Smooth muscle cell (in vitro differentiated cells): ENCODE measurements at regions not wholly inside any gene's neighbourhood (a gene's known extent, or its start where the extent isn't known, plus 50 kb on each side); places are given as distances from the start of the nearest gene placed in this dataset.
"Not testable (repeated sequence)": the region's sequence is repeated elsewhere in the genome, so short reads cannot be mapped to it uniquely, and the experiment has no call there.

Experiments
- DNase-seq: peaks from one replicate; lab custom pipeline; 2025; ENCODE audit not compliant: unreplicated experiment; lab: John Stamatoyannopoulos, UW
- H2AFZ ChIP-seq: fragments of 200-600 bp; sonication (generic); 2 replicates; pipeline ENCODE4 v1.6.0; 2016; ENCODE audit warnings: antibody characterized with exemption, low read depth, mild to moderate bottlenecking
- H3F3A ChIP-seq: fragments of 200-600 bp; sonication (generic); 2 replicates; pipeline ENCODE4 v1.6.0; 2017; ENCODE audit warnings: antibody characterized with exemption, low read depth
- H3K27ac ChIP-seq: fragments of 200-600 bp; sonication (generic); 2 replicates; pipeline ENCODE4 v1.5.1; 2016; ENCODE audit warnings: low read depth, mild to moderate bottlenecking
- H3K27me3 ChIP-seq: fragments of 200-600 bp; sonication (generic); 2 replicates; pipeline ENCODE4 v1.6.1; 2016; ENCODE audit warnings: low read depth, mild to moderate bottlenecking
- H3K36me3 ChIP-seq: fragments of 200-600 bp; sonication (generic); 2 replicates; pipeline ENCODE4 v1.5.1; 2016; ENCODE audit warnings: low read depth
- H3K4me1 ChIP-seq: fragments of 200-600 bp; sonication (generic); 2 replicates; pipeline ENCODE4 v1.5.1; 2016; ENCODE audit warnings: low read depth
- H3K4me2 ChIP-seq: fragments of 200-600 bp; sonication (generic); 2 replicates; pipeline ENCODE4 v1.6.0; 2016; ENCODE audit warnings: mild to moderate bottlenecking
- H3K4me3 ChIP-seq: fragments of 200-600 bp; sonication (generic); 2 replicates; pipeline ENCODE4 v1.5.1; 2016; ENCODE audit warnings: mild to moderate bottlenecking
- H3K79me2 ChIP-seq: fragments of 200-600 bp; sonication (generic); 2 replicates; pipeline ENCODE4 v1.6.0; 2016; ENCODE audit warnings: low read depth, mild to moderate bottlenecking
- H3K9ac ChIP-seq: fragments of 200-600 bp; sonication (generic); 2 replicates; pipeline ENCODE4 v1.6.0; 2016; ENCODE audit warnings: low read depth
- H3K9me3 ChIP-seq: fragments of 200-600 bp; sonication (generic); replicated peaks from 2 replicates; pipeline ENCODE4 v1.5.1; 2016; ENCODE audit warnings: low read depth
- H4K20me1 ChIP-seq: fragments of 200-600 bp; sonication (generic); 2 replicates; pipeline ENCODE4 v1.6.0; 2016; ENCODE audit warnings: low read depth
- WGBS: methylation state at CpG from one replicate; pipeline ENCODE4 v1.1.7; 2016; ENCODE audit warnings: low lambda C conversion rate; 5-methylcytosine and 5-hydroxymethylcytosine counted together
- TF ChIP-seq, protein P1 (sequence below): fragments of 200-600 bp; sonication (generic); IDR thresholded peaks from 2 replicates; pipeline ENCODE4 v1.5.1; 2017; ENCODE audit warnings: borderline replicate concordance, mild to moderate bottlenecking, antibody characterized with exemption; ENCODE audit not compliant: insufficient read depth, poor library complexity, severe bottlenecking

DNA sequence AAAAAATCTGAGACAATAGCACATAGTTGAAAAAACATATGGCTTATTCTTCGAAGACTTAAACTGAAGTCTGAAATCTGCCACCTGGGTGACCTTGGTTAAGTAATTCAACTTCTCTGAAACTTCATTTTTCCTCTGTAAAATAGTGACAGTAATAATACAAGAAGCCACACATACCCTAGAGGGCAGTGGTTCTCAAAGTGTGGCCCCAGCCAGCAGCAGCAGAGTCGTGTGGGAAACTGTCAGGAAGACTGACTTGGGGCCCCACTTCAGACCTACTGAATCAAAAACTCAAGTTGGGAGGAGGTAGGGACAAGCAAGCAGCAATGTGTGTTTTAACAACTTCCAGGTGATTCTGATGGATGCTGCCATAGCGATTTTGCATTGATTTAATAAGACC, 249.9 kb downstream of the HNRNPD start:
- Histone ChIP-seq H2AFZ (no peak overlapping the region), H3K9ac (no peak overlapping the region), H4K20me1 (no peaks in the 10 kb centered on the region), H3K9me3 (no peaks in the 10 kb centered on the region), H3K4me1 (no peaks in the 10 kb centered on the region), H3K27ac (no peak overlapping the region), H3K27me3 (no peaks in the 10 kb centered on the region), H3K36me3 (no peaks in the 10 kb centered on the region), H3F3A (no peaks in the 10 kb centered on the region), H3K4me2 (no peak overlapping the region), H3K4me3 (no peak overlapping the region), H3K79me2 (no peaks in the 10 kb centered on the region)
- DNase-seq: no peak
- TF ChIP-seq, protein P1, sequence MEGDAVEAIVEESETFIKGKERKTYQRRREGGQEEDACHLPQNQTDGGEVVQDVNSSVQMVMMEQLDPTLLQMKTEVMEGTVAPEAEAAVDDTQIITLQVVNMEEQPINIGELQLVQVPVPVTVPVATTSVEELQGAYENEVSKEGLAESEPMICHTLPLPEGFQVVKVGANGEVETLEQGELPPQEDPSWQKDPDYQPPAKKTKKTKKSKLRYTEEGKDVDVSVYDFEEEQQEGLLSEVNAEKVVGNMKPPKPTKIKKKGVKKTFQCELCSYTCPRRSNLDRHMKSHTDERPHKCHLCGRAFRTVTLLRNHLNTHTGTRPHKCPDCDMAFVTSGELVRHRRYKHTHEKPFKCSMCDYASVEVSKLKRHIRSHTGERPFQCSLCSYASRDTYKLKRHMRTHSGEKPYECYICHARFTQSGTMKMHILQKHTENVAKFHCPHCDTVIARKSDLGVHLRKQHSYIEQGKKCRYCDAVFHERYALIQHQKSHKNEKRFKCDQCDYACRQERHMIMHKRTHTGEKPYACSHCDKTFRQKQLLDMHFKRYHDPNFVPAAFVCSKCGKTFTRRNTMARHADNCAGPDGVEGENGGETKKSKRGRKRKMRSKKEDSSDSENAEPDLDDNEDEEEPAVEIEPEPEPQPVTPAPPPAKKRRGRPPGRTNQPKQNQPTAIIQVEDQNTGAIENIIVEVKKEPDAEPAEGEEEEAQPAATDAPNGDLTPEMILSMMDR: no peak
- WGBS: 62% methylated on average over 3 of the region's 3 CpGs

DNA sequence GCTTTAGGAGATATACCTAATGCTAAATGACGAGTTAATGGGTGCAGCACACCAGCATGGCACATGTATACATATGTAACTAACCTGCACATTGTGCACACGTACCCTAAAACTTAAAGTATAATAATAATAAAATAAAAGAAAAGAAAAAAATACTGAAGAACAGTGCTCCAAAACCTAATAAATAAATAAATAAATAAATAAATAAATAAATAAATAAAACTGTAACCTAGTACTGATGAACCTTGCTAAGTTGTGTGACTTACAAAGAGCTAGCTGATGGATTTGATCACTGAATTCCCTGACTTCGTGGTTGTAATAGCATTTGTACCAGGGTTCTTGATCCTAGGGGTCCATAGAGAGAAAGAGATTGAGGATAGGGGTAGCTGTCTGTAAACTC, 258.6 kb downstream of the HNRNPD start:
- DNase-seq, H3K27ac ChIP-seq, H3K9ac ChIP-seq, H3K9me3 ChIP-seq, H3K79me2 ChIP-seq, H3K4me1 ChIP-seq, H3K4me2 ChIP-seq, H3K36me3 ChIP-seq, H3K4me3 ChIP-seq, H3F3A ChIP-seq, H4K20me1 ChIP-seq, H3K27me3 ChIP-seq, H2AFZ ChIP-seq: not testable (repeated sequence)
- WGBS: 94% methylated on average over 2 of the region's 3 CpGs

DNA sequence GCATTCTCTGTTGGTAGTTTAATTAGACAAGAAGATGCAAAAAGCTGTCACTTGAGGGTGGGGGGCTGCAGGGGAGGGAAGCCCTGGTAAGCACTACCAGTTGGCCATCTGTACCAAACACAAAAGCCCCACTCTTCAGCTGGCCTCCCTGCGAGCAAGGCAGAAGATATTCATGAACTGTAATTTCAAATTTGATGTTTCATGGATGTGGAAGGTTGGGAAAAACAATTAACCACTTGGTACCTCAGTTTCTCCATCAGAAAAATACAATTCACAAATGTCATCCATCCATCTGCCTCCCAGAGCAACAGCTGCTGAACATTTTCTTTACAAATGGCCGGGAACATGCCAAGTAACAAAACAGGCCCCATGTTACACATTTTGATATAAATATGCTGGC, 265.3 kb downstream of the HNRNPD start:
- 83% methylated on average over 2 of the region's 2 CpGs for WGBS
- Histone ChIP-seq H2AFZ (no peak overlapping the region), H3K27ac (no peak overlapping the region), H3K4me2 (no peak overlapping the region), H3K36me3 (no peaks in the 10 kb centered on the region), H3K27me3 (no peaks in the 10 kb centered on the region), H3K9ac (no peak overlapping the region), H3K4me1 (no peaks in the 10 kb centered on the region), H3F3A (no peaks in the 10 kb centered on the region), H3K4me3 (no peak overlapping the region), H3K79me2 (no peaks in the 10 kb centered on the region), H3K9me3 (no peaks in the 10 kb centered on the region), H4K20me1 (no peaks in the 10 kb centered on the region)
- TF ChIP-seq, protein P1: no peak
- DNase-seq: no peak

DNA sequence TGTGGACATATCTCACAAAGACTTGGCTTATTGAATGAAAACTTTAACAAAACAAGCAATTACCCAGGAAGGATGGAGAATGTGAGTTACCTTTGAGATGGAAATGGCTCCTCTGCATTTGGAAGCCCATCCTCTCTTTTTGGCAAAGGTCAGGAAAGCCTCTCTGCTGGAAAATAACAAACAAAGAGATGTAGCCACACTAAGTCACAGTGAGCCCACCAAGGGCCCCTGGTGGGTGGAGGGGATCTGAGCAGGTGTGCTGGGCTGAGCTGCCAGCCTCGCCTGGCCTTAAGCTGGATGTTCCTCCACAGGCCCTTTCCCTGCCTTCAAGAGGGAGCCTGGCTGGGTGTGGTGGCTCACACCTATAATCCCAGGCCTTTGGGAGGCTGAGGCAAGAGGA, 269.2 kb downstream of the HNRNPD start:
- no peak for DNase-seq
- H3K27ac ChIP-seq: no peak overlapping the region
- no peak overlapping the region for H2AFZ ChIP-seq
- no peak overlapping the region for H3K9ac ChIP-seq
- no peaks in the 10 kb centered on the region for H4K20me1 ChIP-seq
- no peaks in the 10 kb centered on the region for H3F3A ChIP-seq
- no peaks in the 10 kb centered on the region for H3K79me2 ChIP-seq
- H3K4me2 ChIP-seq: no peak overlapping the region
- no peaks in the 10 kb centered on the region for H3K27me3 ChIP-seq
- H3K4me1 ChIP-seq: no peaks in the 10 kb centered on the region
- H3K36me3 ChIP-seq: no peaks in the 10 kb centered on the region
- H3K9me3 ChIP-seq: no peaks in the 10 kb centered on the region
- 50% methylated on average over 1 of the region's 1 CpG for WGBS
- H3K4me3 ChIP-seq: no peak overlapping the region
- TF ChIP-seq, protein P1: no peak
